GM18508 (cell line): ENCODE measurements at regions not wholly inside any gene's neighbourhood (a gene's known extent, or its start where the extent isn't known, plus 50 kb on each side); places are given as distances from the start of the nearest gene placed in this dataset.

Experiments
- ATAC-seq: cut with Tn5 transposase; IDR thresholded peaks from one replicate; pipeline ENCODE4 v1.9.1; 2021; ENCODE audit warnings: moderate number of reproducible peaks; ENCODE audit not compliant: insufficient read depth, unreplicated experiment

DNA sequence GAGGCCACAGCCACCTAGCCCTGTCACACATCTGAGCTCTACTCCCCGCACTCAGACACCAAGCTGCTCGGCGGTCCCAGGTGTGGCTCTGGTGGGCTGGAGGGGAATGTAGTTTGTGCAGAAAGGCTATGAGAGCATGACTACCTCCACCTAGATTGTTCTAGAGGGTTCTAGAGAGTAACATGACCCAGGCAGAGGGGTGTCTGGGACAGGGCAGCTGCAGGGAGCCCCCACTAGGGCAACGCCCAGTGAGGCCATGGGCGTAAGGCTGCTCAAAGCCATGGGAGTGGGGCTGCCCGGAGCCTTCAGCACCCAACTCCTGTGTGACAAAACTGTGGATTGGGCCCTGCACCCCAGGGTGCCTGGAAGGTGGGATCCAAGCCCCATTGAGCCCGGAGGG, 511.4 kb upstream of the MYT1L start:
- no peak for ATAC-seq

DNA sequence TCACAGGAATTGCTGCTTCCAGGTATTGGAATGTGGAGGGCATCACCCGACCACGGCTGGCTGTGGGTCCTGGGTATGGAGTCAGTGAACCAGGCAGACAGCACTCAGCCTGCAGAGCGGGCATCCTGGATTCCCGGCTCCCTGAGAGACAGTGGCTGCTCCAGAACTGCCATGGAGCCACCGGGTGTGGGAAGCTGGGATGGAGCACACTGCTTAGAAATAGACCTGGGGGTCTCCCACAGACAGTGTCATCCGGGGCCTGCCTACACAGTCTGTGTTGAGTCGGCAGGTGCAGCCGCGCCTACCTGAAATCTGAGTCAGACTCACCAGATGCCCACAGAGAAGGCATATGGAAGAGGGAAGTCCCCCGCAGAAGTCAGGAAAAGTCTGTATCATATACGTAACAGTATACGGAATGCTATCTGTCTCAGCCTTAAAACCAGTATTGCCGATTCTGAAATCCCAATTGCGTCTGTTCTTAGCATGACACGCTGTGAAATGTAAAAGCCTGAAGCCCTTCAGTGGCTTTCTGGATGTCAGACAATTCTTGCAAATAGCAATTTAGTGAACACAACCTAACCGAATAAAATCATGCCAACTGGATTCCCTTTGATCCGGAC, 509.7 kb upstream of the MYT1L start:
- ATAC-seq: no peak

DNA sequence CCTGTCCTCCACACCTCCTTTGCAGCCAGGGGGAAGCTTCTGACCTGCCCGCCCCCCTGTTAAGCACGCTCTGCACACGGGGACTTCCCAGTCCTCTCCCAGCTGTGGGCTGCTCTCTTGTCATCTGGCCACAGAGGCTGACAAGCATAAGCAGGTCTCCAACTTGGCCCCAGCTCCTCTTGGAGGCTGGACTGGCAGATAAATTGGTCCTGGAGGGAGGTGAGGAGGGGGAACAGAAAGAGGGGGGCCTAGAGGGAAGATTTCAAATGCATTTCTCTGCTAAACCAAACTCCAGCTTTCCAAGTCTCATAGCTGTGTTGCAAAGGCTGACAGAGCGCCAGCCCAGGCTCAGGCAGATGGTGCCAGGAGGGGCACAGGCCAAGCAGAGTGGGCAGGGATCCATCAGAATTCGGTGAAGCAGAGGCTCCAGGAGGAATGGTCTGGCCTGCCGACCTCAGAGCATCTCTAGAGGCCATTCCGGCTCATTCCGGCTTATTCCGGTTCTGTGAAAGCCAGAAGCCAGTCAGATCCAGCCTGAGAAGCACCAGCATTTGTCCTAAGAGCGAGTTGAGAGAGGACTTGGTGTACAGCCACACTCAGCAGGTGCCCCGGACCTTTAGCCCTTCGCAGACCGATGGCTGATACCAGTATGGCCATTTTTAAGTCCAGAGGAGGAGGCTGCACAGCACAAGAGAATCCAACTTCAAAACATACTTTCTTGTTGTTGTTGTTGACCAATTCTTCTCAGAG, 508.9 kb upstream of the MYT1L start:
- no peak for ATAC-seq

DNA sequence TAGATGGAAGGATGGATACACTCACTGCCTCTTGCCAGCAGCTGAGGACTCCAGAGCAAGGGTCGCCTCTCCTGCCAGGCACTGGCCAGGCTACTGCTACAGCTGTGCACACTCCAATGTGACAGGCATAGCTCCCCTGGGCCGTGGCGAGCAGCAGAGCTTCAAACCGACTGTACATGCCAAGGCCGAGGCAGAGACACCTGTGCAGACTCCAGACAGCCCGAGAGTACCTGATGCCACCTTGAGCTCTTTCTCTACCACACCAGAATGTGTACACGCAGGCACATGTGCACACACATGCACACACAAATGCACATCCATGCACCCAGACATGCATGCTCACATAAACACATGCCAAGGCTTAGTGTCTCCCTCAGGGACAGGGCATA, 508.3 kb upstream of the MYT1L start:
- no peak for ATAC-seq

DNA sequence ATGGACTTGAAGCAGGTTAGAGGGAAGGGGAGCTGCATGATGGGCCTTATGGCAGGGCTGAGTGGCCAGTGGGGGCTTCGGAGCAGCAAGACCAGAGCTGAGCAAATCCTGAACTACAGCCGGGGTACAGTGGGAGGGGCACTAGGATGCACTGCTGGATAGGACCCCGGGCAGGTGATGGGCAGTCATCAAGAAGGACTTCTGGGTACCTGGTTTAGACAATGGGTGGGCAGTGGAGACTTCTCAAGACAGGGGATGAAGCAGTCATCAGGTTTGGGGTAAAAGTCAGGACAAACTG, 507.4 kb upstream of the MYT1L start:
- no peak for ATAC-seq

DNA sequence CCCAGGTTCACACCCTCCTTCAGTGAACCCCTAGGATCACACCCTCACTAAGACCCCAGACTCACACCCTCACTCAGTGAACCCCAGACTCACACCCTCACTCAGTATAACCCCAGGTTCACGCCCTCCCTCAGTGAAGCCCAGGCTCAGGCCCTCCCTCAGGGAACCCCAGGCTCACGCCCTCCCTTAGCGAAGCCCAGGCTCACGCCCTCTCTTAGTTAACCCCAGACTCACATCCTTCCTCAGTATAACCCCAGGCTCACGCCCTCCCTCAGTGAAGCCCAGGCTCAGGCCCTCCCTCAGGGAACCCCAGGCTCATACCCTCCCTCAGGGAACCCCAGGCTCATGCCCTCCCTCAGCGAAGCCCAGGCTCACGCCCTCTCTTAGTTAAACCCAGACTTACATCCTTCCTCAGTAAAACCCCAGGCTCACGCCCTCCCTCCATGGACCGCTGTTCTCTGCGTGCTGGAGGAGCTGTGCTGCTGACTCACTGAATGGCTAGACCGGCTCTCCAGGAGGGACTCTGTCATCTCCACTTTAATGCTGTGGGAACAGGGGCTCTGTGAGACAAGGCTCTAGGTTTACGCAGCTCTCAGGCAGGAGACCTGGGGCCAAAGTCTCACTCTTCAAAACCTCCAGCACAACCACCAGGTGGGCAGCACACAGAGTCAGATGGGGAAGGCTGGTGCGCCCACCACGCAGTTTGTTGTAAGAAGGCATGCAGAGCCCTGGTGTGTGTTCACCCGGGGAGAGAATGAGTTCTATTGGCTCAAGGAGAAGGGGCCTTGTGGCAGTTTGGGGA, 506.9 kb upstream of the MYT1L start:
- ATAC-seq: no peak

DNA sequence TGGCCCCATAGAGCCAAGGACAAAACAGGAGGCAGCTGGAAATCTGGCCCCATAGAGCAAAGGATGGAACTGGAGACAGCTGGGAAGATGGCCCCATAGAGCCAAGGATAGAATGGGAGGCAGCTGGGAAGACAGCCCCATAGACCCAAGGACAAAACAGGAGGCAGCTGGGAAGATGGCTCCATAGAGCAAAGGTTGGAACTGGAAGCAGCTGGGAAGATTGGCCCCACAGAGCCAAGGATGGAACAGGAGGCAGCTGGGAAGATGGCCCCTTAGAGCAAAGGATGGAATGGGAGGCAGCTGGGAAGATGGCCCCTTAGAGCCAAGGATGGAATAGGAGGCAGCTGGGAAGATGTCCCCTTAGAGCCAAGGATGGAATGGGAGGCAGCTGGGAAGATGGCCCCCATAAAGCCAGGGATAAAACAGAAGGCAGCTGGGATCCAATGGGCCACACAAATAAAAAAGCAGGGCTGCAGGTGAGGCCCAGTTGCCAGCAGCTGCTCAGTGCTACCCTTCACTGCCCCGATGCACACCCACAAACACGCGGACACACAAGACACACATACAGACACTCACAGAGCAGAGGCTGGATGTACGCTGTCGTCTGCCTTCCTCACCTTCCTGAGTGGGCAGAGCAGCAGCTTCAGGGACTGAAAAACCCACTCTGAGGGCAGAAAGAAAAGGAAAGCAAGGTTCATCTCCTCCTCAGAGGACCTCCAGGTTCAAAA, 505.4 kb upstream of the MYT1L start:
- no peak for ATAC-seq

DNA sequence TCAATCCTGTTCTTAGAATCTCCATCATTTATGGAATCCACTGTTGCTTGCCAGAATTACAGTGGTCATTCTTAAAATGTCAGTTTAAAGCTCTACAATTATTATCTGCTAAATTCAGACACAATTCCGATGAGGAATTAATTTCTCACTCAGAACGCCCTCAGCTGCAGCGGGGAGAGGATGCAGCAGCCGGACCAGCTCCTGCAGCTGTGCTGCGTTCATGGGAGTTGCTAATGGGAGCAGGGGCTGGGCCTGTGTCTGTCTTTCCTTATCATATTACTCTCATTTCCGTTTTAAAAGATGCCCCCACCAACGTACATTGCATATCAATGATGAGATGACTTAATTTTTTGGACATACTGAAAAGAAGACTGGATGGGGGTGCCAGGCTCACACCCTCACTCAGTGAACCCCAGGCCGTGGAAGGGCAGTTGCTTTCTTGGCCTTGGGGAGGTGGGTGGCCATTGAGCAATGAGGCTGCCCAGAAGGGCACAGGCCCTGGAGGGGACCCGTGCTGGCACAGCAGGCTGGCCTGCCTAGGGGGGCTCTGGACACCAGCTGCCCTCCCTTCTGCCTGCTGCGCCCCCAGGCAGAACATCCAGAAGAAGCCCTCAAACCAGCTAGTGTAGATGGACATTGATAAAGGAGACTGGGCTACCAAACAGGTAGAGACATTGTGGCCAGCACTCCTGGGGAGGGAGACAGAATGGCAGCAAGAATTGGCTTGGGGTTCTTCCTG, 503.6 kb upstream of the MYT1L start:
- no peak for ATAC-seq

DNA sequence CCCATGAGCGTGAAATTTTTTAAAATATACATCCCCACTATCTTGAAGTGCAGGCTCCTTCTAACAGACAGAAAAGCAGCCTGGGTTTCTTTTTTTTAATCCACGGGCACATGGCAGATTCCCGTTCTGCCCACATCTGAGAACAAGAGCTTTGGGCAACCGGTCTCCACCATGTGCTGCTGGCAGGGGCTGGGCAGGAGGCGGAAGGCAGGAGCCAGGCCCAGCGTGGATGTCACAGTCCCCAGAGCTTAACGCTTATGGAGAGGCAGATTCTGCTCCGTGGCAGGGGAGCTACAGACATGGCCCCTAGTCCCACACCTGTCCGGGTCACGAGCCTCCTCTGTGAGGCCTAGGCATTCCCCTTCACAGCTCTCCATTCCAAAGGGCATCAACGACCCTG, 503.0 kb upstream of the MYT1L start:
- ATAC-seq: no peak

DNA sequence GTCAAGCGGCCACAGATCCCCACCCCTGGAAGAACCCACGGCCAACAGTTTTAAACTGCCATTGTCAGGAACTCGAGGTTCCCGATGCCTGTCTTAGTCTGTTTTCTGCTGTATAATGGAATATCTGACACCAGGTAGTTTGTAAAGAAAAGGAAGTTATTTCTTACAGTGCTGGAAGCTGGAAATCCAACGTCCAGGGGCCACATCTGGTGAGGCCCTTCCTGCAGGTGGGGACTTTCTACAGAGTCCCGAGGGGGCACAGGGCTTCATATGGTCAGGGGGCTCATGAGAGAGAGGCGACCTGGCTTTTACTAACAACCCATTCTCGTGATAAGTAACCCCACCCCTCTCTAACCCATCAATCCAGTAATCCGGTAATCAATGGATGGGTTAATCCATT, 501.6 kb upstream of the MYT1L start:
- no peak for ATAC-seq

DNA sequence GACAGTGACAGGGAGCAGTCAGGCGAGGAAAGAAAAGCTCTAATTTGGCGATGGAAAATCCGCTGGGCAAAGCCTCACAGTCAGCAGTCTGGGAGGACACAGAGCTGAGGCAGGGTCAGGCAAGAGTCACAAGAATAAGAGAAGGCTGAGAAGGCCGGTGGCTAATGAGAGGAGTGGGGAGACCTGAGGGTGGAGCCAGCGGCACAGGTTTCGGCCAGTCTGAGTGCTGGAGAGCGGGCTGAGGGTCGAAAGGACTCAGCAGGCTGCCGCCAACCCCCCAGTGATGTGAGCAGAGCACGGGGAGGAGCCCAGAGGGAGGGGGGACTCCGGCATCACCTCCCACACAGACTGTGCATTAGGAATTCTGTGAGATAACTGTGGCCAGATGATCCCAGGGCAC, 500.6 kb upstream of the MYT1L start:
- no peak for ATAC-seq

DNA sequence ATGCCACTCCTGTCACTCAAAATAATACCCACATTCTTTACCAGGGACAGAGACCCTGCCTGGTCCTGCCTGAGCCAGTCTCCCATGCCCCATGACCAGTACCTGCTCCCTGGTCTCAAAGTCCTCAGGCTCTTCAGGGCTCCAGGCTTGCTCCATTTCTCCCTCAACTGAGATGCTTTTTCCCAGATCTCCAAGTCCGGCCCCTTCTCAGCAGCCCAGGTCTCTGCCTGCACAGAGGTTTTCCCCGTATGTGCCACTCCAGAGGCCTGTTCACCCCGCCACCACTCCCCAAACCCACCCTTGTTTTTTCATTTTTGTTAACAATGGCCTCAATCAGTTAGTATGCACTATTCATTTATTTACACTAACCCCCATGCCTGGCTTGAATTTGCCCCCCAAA, 499.5 kb upstream of the MYT1L start:
- no peak for ATAC-seq

DNA sequence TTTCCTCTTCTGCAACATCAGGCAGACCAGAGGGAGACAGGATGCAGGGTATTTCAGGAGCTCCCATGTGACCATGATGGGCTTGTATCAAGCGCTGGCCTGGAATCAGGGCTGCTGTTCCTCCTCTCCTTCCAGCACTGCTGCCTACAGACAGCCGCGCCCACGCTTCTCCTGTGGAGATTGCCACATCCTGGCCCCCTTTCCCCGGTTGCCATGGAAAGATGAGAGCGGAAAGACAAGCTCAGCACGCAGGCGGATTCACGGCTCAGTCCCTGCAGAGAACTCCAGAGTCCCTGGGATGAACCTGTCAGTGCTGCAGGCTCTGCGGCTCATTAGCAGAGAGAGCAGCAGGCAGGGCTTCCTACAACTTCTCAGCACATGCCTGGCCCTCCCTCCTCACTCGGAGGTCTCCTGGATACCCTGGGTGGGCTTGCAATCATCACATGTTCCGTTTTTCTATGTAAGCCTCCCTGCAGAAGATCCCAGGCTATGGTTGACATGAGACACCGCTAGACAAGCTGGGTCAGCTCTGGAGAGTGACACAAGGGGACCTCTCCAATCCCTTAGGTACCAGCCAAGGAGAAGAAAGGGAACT, 497.8 kb upstream of the MYT1L start:
- ATAC-seq: no peak

DNA sequence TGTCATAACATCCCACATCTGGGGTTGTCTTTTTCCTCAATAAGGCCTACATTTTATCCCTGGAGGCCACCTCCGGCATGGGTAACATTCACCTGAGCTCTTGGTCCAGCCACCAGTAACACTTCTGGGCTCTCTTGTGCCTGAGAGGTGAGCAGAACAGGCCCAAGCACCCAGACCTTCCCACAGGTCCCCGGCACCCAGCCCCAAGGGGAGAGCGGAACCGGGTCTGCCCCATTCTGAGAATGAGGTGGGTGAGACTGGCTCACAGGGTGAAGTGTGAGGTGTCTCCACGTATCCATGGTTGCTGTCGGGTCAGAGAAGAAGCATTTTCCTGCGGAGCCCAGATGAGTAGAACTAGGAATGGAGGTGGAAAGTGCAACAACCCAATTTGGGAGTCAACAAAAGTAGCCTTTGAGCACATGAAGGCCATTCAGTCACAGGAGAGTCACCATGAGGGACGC, 496.7 kb upstream of the MYT1L start:
- no peak for ATAC-seq

DNA sequence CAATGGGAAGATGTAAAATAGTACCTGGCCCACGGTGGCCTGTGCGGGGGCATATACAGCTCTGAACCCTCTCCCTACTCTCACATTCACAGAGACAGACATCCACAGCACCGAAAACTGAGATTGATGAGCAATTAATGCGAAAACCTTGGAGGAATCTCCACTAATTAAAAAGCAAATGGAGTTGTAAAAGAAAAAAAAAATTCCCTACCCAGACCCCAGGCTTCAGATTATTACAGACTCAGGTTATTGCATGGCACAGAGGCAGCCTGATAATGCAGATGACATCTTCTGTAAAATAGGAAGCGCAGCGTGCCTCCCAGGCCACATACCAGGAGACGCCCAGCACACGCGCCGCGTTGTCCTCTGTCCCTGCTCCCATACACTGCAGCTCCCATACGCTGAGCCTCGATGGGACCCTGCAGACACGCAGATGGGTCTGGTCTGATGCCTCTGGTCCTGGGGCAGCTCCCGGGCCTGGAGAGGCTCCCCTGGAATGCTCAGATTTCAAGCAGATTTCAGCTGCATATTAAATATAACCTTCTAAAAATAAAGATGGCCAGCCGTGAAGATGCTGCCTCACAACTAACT, 496.1 kb upstream of the MYT1L start:
- no peak for ATAC-seq

DNA sequence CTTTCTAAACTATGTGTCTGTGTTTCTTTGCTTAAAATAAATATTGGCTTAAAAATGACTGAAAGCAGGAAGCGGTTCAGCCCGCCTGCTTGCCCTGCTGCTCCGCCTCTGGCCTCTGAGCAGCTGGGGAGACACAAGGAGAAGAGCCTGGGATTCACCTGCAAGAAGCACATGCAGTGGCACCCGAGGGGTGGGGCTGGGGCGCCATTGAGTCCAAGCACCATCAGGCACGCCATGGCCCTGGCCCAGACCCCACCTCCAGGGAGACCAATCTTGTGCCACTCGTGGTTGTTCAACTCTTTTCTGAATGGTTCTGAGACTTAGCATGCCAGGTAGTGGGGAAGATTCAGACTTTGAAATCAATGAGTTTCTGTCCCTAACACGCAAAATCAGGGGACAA, 495.5 kb upstream of the MYT1L start:
- ATAC-seq: no peak

DNA sequence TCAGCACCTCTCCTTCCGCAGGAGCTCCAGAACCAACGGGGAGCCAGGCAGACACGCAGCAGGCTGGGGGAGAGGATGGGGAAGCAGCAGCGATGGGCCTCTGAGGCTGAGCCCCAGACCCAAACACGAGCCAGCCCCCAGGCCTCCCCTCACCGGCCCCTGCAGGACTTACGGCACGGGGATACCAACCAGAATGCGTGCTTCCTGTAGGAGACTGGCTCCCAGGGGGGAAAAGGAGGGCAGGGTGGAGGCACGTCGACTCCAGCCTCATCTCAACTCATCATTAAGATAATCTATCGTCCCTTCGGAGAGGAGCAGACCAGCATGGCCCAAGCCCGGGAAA, 495.1 kb upstream of the MYT1L start:
- no peak for ATAC-seq

DNA sequence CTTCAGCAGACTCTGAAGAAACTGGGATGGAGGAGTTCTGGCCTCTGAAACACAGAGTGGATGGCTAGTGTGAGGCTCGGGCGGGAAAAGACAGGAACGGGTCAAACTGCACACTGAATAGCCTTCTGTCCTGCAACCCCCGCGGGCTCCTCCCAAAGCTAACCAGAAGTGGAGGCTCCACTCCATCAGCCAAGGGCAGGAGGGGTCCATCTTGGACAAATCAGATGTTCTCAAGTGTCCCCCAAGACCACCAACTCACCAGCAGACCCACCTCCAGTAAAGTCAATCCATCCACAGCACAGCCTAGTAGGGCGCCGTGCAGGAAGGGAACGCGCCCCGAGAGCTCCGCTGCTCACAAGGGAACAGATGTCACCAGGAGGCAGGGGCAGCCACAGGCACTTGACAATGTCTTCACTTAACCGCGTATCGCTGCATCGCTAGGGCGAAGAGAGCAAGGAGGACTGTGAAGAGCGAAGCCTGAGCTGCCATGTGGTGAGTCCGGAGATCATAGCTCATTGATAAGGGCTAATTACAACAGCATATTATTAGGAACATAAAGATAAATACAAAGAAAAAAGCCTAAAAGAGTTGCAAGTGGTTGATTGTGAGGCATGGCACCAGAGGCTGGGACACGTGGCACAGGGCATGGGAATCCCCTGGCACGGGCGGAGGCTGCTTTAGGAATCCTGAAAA, 494.6 kb upstream of the MYT1L start:
- ATAC-seq: no peak

DNA sequence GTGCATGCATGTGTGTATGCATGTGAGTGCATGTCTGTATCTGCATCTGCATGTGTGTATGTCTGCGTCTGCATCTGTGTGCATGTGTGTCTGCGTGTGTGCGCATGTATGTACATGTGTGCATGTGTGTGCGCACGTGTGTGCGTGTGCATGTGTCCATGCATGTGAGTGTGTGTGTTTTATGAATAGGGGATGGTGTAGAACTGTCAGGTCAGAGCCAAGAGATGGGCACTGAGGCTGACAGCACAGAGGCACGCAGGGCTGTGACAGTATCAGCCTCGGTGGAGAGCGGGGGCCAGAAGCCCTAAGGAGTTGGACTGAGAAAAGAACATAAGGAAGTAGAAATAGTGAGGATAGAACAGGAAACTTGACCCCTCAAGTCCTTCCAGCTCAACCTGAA, 494.0 kb upstream of the MYT1L start:
- no peak for ATAC-seq
